ENCODE measurements at regions not wholly inside any gene's neighbourhood (a gene's known extent, or its start where the extent isn't known, plus 50 kb on each side); places are given as distances from the start of the nearest gene placed in this dataset.
"Not testable (repeated sequence)": the region's sequence is repeated elsewhere in the genome, so short reads cannot be mapped to it uniquely, and the experiment has no call there.

DNA sequence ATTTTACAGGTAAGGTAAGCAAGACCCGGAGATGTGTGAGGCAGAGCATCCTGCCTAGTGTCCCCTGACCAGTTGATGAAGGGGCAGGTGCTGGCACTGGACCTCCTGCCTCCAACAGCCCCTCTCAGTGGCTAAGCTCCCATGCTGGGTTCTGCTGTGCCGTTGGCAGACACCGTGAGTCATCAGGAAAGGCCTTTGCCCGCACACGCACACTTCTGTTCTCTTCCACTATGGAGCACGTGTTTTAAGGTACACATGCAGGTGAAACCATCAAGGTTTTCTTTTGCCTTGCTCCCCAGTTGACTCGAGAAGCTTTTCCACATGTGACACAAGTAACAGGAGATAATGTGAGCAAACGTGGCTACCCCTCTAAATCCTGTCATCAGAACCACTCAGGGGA is 207.9 kb downstream of the RRAGC start:
- Histone ChIP-seq H3K27me3 (ENCODE audit: insufficient read depth, insufficient read length) (no peaks in the 10 kb centered on the region), H3K4me3 (ENCODE audit: insufficient read length, low read depth) (no peak overlapping the region), H3K9me3 (ENCODE audit: insufficient read depth, low read length) (peaks cover 4% of the 10 kb centered on the region; the same call in 1 of the 2 replicates), H3K4me1 (ENCODE audit: insufficient read depth, insufficient read length) (peaks cover 3% of the 10 kb centered on the region), H3K36me3 (ENCODE audit: insufficient read depth, insufficient read length, low read length) (no peaks in the 10 kb centered on the region), H3K9ac (ENCODE audit: insufficient read length, low read depth) (no peak overlapping the region)
- TF ChIP-seq YY1 (IDR thresholded peaks at IDR 0.05; ENCODE audit: insufficient read depth, insufficient read length) (no peak), SUZ12 (IDR thresholded peaks at IDR 0.05; ENCODE audit: extremely low read depth, insufficient read depth, insufficient read length) (no peak), ZNF274 (IDR thresholded peaks at IDR 0.05; ENCODE audit: low read depth, low read length) (no peak)
- DNase-seq (ENCODE audit: low read depth, low spot score), result no peak

DNA sequence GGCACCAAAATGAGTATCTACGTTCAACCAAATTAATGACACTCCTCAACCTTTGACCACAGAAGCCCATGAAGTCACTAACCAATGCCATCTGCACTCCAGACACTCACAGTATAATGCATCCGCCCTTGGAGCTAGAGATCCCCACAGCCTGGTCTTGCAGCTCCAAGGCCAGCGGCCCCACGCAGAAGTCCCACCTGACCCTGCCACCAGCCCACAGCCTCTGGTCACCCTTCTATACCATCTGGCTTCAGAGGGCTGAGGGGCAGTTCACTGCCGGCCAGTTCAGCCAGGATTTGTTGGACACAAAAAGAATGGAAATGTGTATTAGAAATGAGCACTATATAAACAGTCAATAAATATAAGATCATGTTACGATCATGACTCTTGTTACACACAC is 211.2 kb downstream of the RRAGC start:
- no peaks in the 10 kb centered on the region for H3K36me3 ChIP-seq (ENCODE audit: insufficient read depth, insufficient read length, low read length)
- no peak overlapping the region for H3K4me3 ChIP-seq (ENCODE audit: insufficient read length, low read depth)
- DNase-seq (ENCODE audit: low read depth, low spot score), result no peak
- H3K27me3 ChIP-seq (ENCODE audit: insufficient read depth, insufficient read length), result no peaks in the 10 kb centered on the region
- no peak for TF ChIP-seq YY1 (IDR thresholded peaks at IDR 0.05; ENCODE audit: insufficient read depth, insufficient read length)
- no peak for TF ChIP-seq SUZ12 (IDR thresholded peaks at IDR 0.05; ENCODE audit: extremely low read depth, insufficient read depth, insufficient read length)
- TF ChIP-seq ZNF274 (IDR thresholded peaks at IDR 0.05; ENCODE audit: low read depth, low read length), result no peak
- peaks cover 3% of the 10 kb centered on the region for H3K4me1 ChIP-seq (ENCODE audit: insufficient read depth, insufficient read length)
- no peak overlapping the region for H3K9ac ChIP-seq (ENCODE audit: insufficient read length, low read depth)
- peaks cover 11% of the 10 kb centered on the region; the same call in 1 of the 2 replicates for H3K9me3 ChIP-seq (ENCODE audit: insufficient read depth, low read length)

GRCh38 chr1:38647341-38647740 is 212.2 kb downstream of the RRAGC start:
- H3K36me3 ChIP-seq (ENCODE audit: insufficient read depth, insufficient read length, low read length); DNase-seq (ENCODE audit: low read depth, low spot score); H3K27me3 ChIP-seq (ENCODE audit: insufficient read depth, insufficient read length); H3K4me1 ChIP-seq (ENCODE audit: insufficient read depth, insufficient read length); H3K4me3 ChIP-seq (ENCODE audit: insufficient read length, low read depth); H3K9ac ChIP-seq (ENCODE audit: insufficient read length, low read depth): not testable (repeated sequence)
- peaks cover 11% of the 10 kb centered on the region; the same call in 1 of the 2 replicates for H3K9me3 ChIP-seq (ENCODE audit: insufficient read depth, low read length)

GRCh38 chr1:38644092-38644491 is 215.5 kb downstream of the RRAGC start:
- TF ChIP-seq ZNF274 (IDR thresholded peaks at IDR 0.05; ENCODE audit: low read depth, low read length), result no peak
- TF ChIP-seq YY1 (IDR thresholded peaks at IDR 0.05; ENCODE audit: insufficient read depth, insufficient read length), result no peak
- TF ChIP-seq SUZ12 (IDR thresholded peaks at IDR 0.05; ENCODE audit: extremely low read depth, insufficient read depth, insufficient read length), result no peak
- H3K36me3 ChIP-seq (ENCODE audit: insufficient read depth, insufficient read length, low read length), result no peaks in the 10 kb centered on the region
- no peak overlapping the region for H3K4me3 ChIP-seq (ENCODE audit: insufficient read length, low read depth)
- DNase-seq (ENCODE audit: low read depth, low spot score), result no peak
- no peaks in the 10 kb centered on the region for H3K4me1 ChIP-seq (ENCODE audit: insufficient read depth, insufficient read length)
- no peak overlapping the region for H3K9ac ChIP-seq (ENCODE audit: insufficient read length, low read depth)
- H3K27me3 ChIP-seq (ENCODE audit: insufficient read depth, insufficient read length), result peaks cover 3% of the 10 kb centered on the region
- H3K9me3 ChIP-seq (ENCODE audit: insufficient read depth, low read length), result peaks cover 19% of the 10 kb centered on the region; the same call in 1 of the 2 replicates

DNA sequence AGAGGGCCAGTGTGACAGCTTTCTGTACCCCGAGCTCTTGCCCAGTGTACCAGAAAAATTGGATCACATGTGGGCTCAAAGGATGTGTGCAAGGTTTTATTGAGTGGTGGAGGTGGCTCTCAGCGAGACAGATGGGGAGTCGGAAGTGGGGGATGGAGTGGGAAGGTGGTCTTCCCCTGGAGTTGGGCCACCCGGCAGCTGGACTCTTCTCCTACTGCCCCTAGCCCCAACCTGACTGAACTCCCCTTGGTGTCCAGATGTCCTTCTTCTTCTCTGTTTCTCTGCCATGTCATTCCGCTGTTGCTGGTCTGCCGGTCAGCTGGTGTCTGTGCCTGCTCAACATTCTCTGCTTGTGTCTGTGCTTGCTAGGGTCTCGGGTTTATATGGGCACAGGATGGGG is 217.9 kb downstream of the RRAGC start:
- no peak for DNase-seq (ENCODE audit: low read depth, low spot score)

DNA sequence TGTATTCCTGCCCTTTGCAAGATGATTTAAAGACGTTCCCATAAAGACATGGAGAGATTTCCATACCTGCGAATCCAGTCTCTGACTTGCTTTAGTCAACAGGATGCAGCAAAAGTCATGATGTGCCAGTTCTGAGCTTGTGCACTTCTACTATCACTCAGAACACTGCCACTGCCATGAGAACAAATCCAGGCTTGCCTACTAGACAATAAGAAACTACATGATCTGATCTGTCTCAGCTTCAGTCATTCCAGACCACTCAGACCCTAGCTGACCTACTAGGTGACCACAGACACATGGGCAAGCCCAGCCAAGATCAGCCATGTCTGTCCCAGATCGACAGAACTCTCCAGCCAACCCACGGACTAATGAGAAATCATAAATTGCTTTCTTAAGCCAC is 219.2 kb downstream of the RRAGC start:
- H3K4me3 ChIP-seq (ENCODE audit: insufficient read length, low read depth), result no peak overlapping the region
- H3K27me3 ChIP-seq (ENCODE audit: insufficient read depth, insufficient read length), result peaks cover 3% of the 10 kb centered on the region
- no peak for DNase-seq (ENCODE audit: low read depth, low spot score)
- H3K4me1 ChIP-seq (ENCODE audit: insufficient read depth, insufficient read length), result no peaks in the 10 kb centered on the region
- TF ChIP-seq ZNF274 (IDR thresholded peaks at IDR 0.05; ENCODE audit: low read depth, low read length) (no peak), YY1 (IDR thresholded peaks at IDR 0.05; ENCODE audit: insufficient read depth, insufficient read length) (no peak), SUZ12 (IDR thresholded peaks at IDR 0.05; ENCODE audit: extremely low read depth, insufficient read depth, insufficient read length) (no peak)
- H3K36me3 ChIP-seq (ENCODE audit: insufficient read depth, insufficient read length, low read length), result no peaks in the 10 kb centered on the region
- H3K9ac ChIP-seq (ENCODE audit: insufficient read length, low read depth), result no peak overlapping the region
- peaks cover 12% of the 10 kb centered on the region; the same call in 1 of the 2 replicates for H3K9me3 ChIP-seq (ENCODE audit: insufficient read depth, low read length)

More for the DNA sequence above, 217.9 kb downstream of the RRAGC start:
- H3K4me3 ChIP-seq (ENCODE audit: insufficient read length, low read depth), result no peak overlapping the region
- peaks cover 3% of the 10 kb centered on the region for H3K27me3 ChIP-seq (ENCODE audit: insufficient read depth, insufficient read length)
- no peaks in the 10 kb centered on the region for H3K36me3 ChIP-seq (ENCODE audit: insufficient read depth, insufficient read length, low read length)
- H3K9ac ChIP-seq (ENCODE audit: insufficient read length, low read depth), result no peak overlapping the region
- H3K9me3 ChIP-seq (ENCODE audit: insufficient read depth, low read length), result peaks cover 15% of the 10 kb centered on the region; the same call in 1 of the 2 replicates
- no peaks in the 10 kb centered on the region for H3K4me1 ChIP-seq (ENCODE audit: insufficient read depth, insufficient read length)
- TF ChIP-seq ZNF274 (IDR thresholded peaks at IDR 0.05; ENCODE audit: low read depth, low read length), result no peak
- TF ChIP-seq YY1 (IDR thresholded peaks at IDR 0.05; ENCODE audit: insufficient read depth, insufficient read length), result no peak
- no peak for TF ChIP-seq SUZ12 (IDR thresholded peaks at IDR 0.05; ENCODE audit: extremely low read depth, insufficient read depth, insufficient read length)

DNA sequence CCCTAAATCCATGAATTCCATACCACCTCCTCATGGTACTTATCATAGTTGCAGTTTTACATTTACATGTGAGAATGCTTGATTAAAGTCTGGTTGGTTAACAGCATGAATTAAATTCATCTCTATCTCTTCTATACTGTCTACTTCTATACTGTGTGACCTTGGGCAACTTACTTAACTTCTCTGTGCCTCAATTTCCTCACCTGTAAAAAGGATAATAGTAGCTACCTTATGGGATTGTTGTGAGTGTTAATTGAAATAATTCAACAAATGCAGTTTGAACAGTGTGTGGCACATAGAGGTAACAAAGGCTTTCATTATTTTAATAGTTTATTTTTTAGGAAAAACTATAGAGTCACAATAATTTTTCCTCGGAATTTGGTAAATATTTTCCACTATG is 231.3 kb downstream of the RRAGC start:
- Histone ChIP-seq H3K27me3 (ENCODE audit: insufficient read depth, insufficient read length) (no peaks in the 10 kb centered on the region), H3K4me3 (ENCODE audit: insufficient read length, low read depth) (no peak overlapping the region), H3K9me3 (ENCODE audit: insufficient read depth, low read length) (no peaks in the 10 kb centered on the region), H3K4me1 (ENCODE audit: insufficient read depth, insufficient read length) (peaks cover 3% of the 10 kb centered on the region), H3K36me3 (ENCODE audit: insufficient read depth, insufficient read length, low read length) (no peaks in the 10 kb centered on the region), H3K9ac (ENCODE audit: insufficient read length, low read depth) (no peak overlapping the region)
- no peak for DNase-seq (ENCODE audit: low read depth, low spot score)
- TF ChIP-seq YY1 (IDR thresholded peaks at IDR 0.05; ENCODE audit: insufficient read depth, insufficient read length), result no peak
- no peak for TF ChIP-seq SUZ12 (IDR thresholded peaks at IDR 0.05; ENCODE audit: extremely low read depth, insufficient read depth, insufficient read length)
- no peak for TF ChIP-seq ZNF274 (IDR thresholded peaks at IDR 0.05; ENCODE audit: low read depth, low read length)

DNA sequence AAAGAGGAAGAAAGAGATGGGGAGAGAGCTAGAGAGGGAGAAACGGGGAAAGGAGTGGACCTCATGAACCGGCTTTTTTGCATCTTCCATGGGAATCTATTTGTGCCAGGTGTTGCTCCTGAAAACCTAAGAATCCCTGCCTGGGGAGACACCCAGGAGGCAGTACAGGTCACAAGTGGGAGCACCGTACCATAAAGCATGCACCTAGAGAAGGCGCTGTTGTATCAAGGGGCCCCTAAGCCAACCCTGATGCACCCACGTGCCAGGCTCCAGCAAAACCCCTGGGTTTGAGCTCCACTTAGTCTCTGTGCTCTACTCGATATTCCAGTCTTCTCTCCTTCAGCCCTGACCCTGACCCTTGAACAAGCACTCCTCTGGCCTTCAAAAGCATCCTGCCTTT is 233.6 kb downstream of the RRAGC start:
- Histone ChIP-seq H3K9me3 (ENCODE audit: insufficient read depth, low read length) (no peaks in the 10 kb centered on the region), H3K4me1 (ENCODE audit: insufficient read depth, insufficient read length) (peaks cover 3% of the 10 kb centered on the region), H3K4me3 (ENCODE audit: insufficient read length, low read depth) (no peak overlapping the region), H3K36me3 (ENCODE audit: insufficient read depth, insufficient read length, low read length) (no peaks in the 10 kb centered on the region), H3K27me3 (ENCODE audit: insufficient read depth, insufficient read length) (no peaks in the 10 kb centered on the region), H3K9ac (ENCODE audit: insufficient read length, low read depth) (no peak overlapping the region)
- no peak for DNase-seq (ENCODE audit: low read depth, low spot score)
- no peak for TF ChIP-seq ZNF274 (IDR thresholded peaks at IDR 0.05; ENCODE audit: low read depth, low read length)
- TF ChIP-seq YY1 (IDR thresholded peaks at IDR 0.05; ENCODE audit: insufficient read depth, insufficient read length), result no peak
- TF ChIP-seq SUZ12 (IDR thresholded peaks at IDR 0.05; ENCODE audit: extremely low read depth, insufficient read depth, insufficient read length), result no peak
